ENCODE measurements at regions not wholly inside any gene's neighbourhood (a gene's known extent, or its start where the extent isn't known, plus 50 kb on each side); places are given as distances from the start of the nearest gene placed in this dataset.

- 81% methylated on average over 8 of the region's 8 CpGs for WGBS, 2 donors
- H3K27me3 ChIP-seq = peaks cover 0 to 1% (median under 1%) of the 10 kb centered on the region in 4 donors
- H3K4me1 ChIP-seq = no peaks in the 10 kb centered on the region
- H3K27ac ChIP-seq = no peak overlapping the region
- TF ChIP-seq CTCF (IDR thresholded peaks at IDR 0.05) = no peak
- H3K4me3 ChIP-seq = no peak overlapping the region
- intact Hi-C loops (cut with DNase I) = no loop called here
- no peaks in the 10 kb centered on the region for H3K36me3 ChIP-seq
- FAIRE-seq (no peak), DNase-seq (no peak), ATAC-seq (no peak)
- no peaks in the 10 kb centered on the region for H3K9me3 ChIP-seq
These were observed 655.8 kb downstream of the ZNF674 start for GRCh38 chrX:45889471-45889870.

GRCh38 chrX:45888518-45888917 lies 656.7 kb downstream of the ZNF674 start:
- intact Hi-C loops (cut with DNase I) = no loop called here
- DNase-seq (no peak), FAIRE-seq (no peak), ATAC-seq (peak in 2 of 4 donors; percentile 66 to 82)
- Histone ChIP-seq H3K4me3 (no peak overlapping the region), H3K36me3 (no peaks in the 10 kb centered on the region), H3K27me3 (no peaks in the 10 kb centered on the region), H3K27ac (no peak overlapping the region), H3K4me1 (no peaks in the 10 kb centered on the region), H3K9me3 (no peaks in the 10 kb centered on the region)
- no peak for TF ChIP-seq CTCF (IDR thresholded peaks at IDR 0.05)

GRCh38 chrX:45885931-45886330 lies 659.3 kb downstream of the ZNF674 start:
- FAIRE-seq = no peak
- Histone ChIP-seq H3K27me3 (peaks cover 0 to under 1% (median 0%) of the 10 kb centered on the region in 4 donors), H3K27ac (no peak overlapping the region), H3K4me1 (no peaks in the 10 kb centered on the region), H3K4me3 (no peak overlapping the region), H3K36me3 (no peaks in the 10 kb centered on the region), H3K9me3 (no peaks in the 10 kb centered on the region)
- WGBS, 2 donors = 76 to 85% methylated on average over 2 of the region's 2 CpGs
- no peak for ATAC-seq
- intact Hi-C loops (cut with DNase I) = no loop called here
- DNase-seq = no peak
- no peak for TF ChIP-seq CTCF (IDR thresholded peaks at IDR 0.05)

- Histone ChIP-seq H3K27me3 (peaks cover 0 to 23% (median 0%) of the 10 kb centered on the region in 4 donors), H3K36me3 (no peaks in the 10 kb centered on the region), H3K4me3 (no peak overlapping the region), H3K27ac (no peak overlapping the region), H3K9me3 (no peaks in the 10 kb centered on the region), H3K4me1 (no peaks in the 10 kb centered on the region)
- DNase-seq (no peak), ATAC-seq (no peak), FAIRE-seq (no peak)
- intact Hi-C loops (cut with DNase I) = no loop called here
- no peak for TF ChIP-seq CTCF (IDR thresholded peaks at IDR 0.05)
- 51 to 54% methylated on average over 3 of the region's 3 CpGs for WGBS, 2 donors
These were observed 665.7 kb downstream of the ZNF674 start for GRCh38 chrX:45879512-45879911.

- Histone ChIP-seq H3K4me1 (no peaks in the 10 kb centered on the region), H3K9me3 (no peaks in the 10 kb centered on the region), H3K4me3 (no peak overlapping the region), H3K27ac (no peak overlapping the region), H3K27me3 (peaks cover 0 to 23% (median 0%) of the 10 kb centered on the region in 4 donors), H3K36me3 (no peaks in the 10 kb centered on the region)
- FAIRE-seq = no peak
- DNase-seq = no peak
- WGBS, 2 donors = 68 to 76% methylated on average over 4 of the region's 4 CpGs
- intact Hi-C loops (cut with DNase I) = no loop called here
- TF ChIP-seq CTCF (IDR thresholded peaks at IDR 0.05) = no peak
- no peak for ATAC-seq
These were observed 669.0 kb downstream of the ZNF674 start for GRCh38 chrX:45876206-45876605.
